CD8-positive, alpha-beta memory T cell (primary cell): ENCODE measurements at regions not wholly inside any gene's neighbourhood (a gene's known extent, or its start where the extent isn't known, plus 50 kb on each side); places are given as distances from the start of the nearest gene placed in this dataset.
"Not testable (repeated sequence)": the region's sequence is repeated elsewhere in the genome, so short reads cannot be mapped to it uniquely, and the experiment has no call there.

Source experiments
- CTCF ChIA-PET: fragments of 350-600 bp; sonication (Branson Sonifier 250); formaldehyde crosslinking; loops from one replicate; lab custom pipeline; 2021; ENCODE audit warnings: antibody characterized with exemption; lab: Charles Lee
- POLR2A ChIA-PET: fragments of 350-600 bp; sonication (Branson Sonifier 250); formaldehyde crosslinking; loops from one replicate; lab custom pipeline; 2021; ENCODE audit warnings: antibody characterized with exemption; lab: Charles Lee
- DNase-seq, 5 donors: peaks; one replicate each; pipeline versions ENCODE4 v3.0.0 to v3.0.0-alpha.2; 2020 to 2022; ENCODE audit warnings: mixed read lengths in 1 of 5
- H3K27ac ChIP-seq: one replicate; pipeline ENCODE4 v1.7.0; 2013; ENCODE audit warnings: low read depth, mild to moderate bottlenecking, low read length, moderate library complexity
- H3K27me3 ChIP-seq: 2 replicates; pipeline ENCODE4 v1.7.0; 2013; ENCODE audit warnings: low read length, mild to moderate bottlenecking; ENCODE audit not compliant: insufficient read depth, poor library complexity, severe bottlenecking
- H3K36me3 ChIP-seq: 2 replicates; pipeline ENCODE4 v1.7.0; 2013; ENCODE audit warnings: mild to moderate bottlenecking, low read length, moderate library complexity; ENCODE audit not compliant: insufficient read depth
- H3K4me1 ChIP-seq: 2 replicates; pipeline ENCODE4 v1.7.0; 2013; ENCODE audit warnings: mild to moderate bottlenecking, low read length, moderate library complexity; ENCODE audit not compliant: insufficient read depth
- H3K4me3 ChIP-seq: 2 replicates; pipeline ENCODE4 v1.7.0; 2013; ENCODE audit warnings: mild to moderate bottlenecking, low read length
- H3K9me3 ChIP-seq: 2 replicates; pipeline ENCODE4 v1.7.0; 2013; ENCODE audit warnings: mild to moderate bottlenecking, low read length
- H3K27ac Mint-ChIP-seq, 8 donors: one replicate each; pipeline ENCODE4 v1.8.0; 2020 to 2021; ENCODE audit warnings: mixed read lengths in 8 of 8, mild to moderate bottlenecking in 6 of 8, inconsistent platforms in 3 of 8, moderate library complexity in 3 of 8
- H3K27me3 Mint-ChIP-seq, 2 donors: one replicate each; pipeline ENCODE4 v1.8.0; 2020 to 2021; ENCODE audit warnings: mixed read lengths in 2 of 2, mild to moderate bottlenecking in 1 of 2, moderate library complexity in 1 of 2
- H3K36me3 Mint-ChIP-seq, 3 donors: one replicate each; pipeline ENCODE4 v1.8.0; 2020 to 2021; ENCODE audit warnings: mixed read lengths in 3 of 3, inconsistent platforms in 1 of 3, mild to moderate bottlenecking in 1 of 3
- H3K4me1 Mint-ChIP-seq, 3 donors: one replicate each; pipeline ENCODE4 v1.8.0; 2020 to 2021; ENCODE audit warnings: mixed read lengths in 3 of 3, inconsistent platforms in 1 of 3, mild to moderate bottlenecking in 1 of 3
- H3K4me3 Mint-ChIP-seq, 7 donors: one replicate each; pipeline ENCODE4 v1.8.0; 2020 to 2021; ENCODE audit warnings: mixed read lengths in 7 of 7, mild to moderate bottlenecking in 6 of 7, moderate library complexity in 4 of 7, inconsistent platforms in 2 of 7
- H3K9me3 Mint-ChIP-seq, 5 donors: one replicate each; pipeline ENCODE4 v1.8.0; 2020 to 2022; ENCODE audit warnings: mixed read lengths in 5 of 5, mild to moderate bottlenecking in 3 of 5, moderate library complexity in 2 of 5, inconsistent platforms in 1 of 5

GRCh38 chr6:114648847-114649246 is 306.0 kb upstream of the HS3ST5 start:
- Histone ChIP-seq H3K4me1 (no peaks in the 10 kb centered on the region), H3K27ac (no peak overlapping the region), H3K27me3 (no peaks in the 10 kb centered on the region), H3K4me3 (no peak overlapping the region), H3K9me3 (no peaks in the 10 kb centered on the region), H3K36me3 (no peaks in the 10 kb centered on the region)
- DNase-seq: no peak
- ChIA-PET POLR2A (no interaction called here), CTCF (no interaction called here)
- H3K27ac Mint-ChIP-seq: no peak overlapping the region
- no peak overlapping the region for H3K4me3 Mint-ChIP-seq
- H3K36me3 Mint-ChIP-seq: no peaks in the 10 kb centered on the region
- no peaks in the 10 kb centered on the region for H3K4me1 Mint-ChIP-seq
- peaks cover 0 to 4% (median 2%) of the 10 kb centered on the region in 5 donors for H3K9me3 Mint-ChIP-seq
- H3K27me3 Mint-ChIP-seq: no peaks in the 10 kb centered on the region

GRCh38 chr6:114638341-114638740 is 295.5 kb upstream of the HS3ST5 start:
- H3K27ac ChIP-seq: no peak overlapping the region
- no peak overlapping the region for H3K4me3 ChIP-seq
- no peaks in the 10 kb centered on the region for H3K36me3 ChIP-seq
- no peaks in the 10 kb centered on the region for H3K9me3 ChIP-seq
- no peak for DNase-seq
- no peaks in the 10 kb centered on the region for H3K4me1 ChIP-seq
- Mint-ChIP-seq H3K4me3 (no peak overlapping the region), H3K36me3 (no peaks in the 10 kb centered on the region), H3K27me3 (no peaks in the 10 kb centered on the region), H3K27ac (no peak overlapping the region), H3K9me3 (peaks cover 4 to 17% (median 5%) of the 10 kb centered on the region in 5 donors), H3K4me1 (no peaks in the 10 kb centered on the region)
- H3K27me3 ChIP-seq: no peaks in the 10 kb centered on the region
- CTCF ChIA-PET: no interaction called here
- POLR2A ChIA-PET: no interaction called here

- CTCF ChIA-PET: no interaction called here
- H3K27ac Mint-ChIP-seq: no peak overlapping the region
- H3K36me3 Mint-ChIP-seq: no peaks in the 10 kb centered on the region
- Histone ChIP-seq H3K27me3 (no peaks in the 10 kb centered on the region), H3K4me1 (no peaks in the 10 kb centered on the region), H3K36me3 (no peaks in the 10 kb centered on the region), H3K27ac (no peak overlapping the region), H3K4me3 (no peak overlapping the region), H3K9me3 (no peaks in the 10 kb centered on the region)
- no peak overlapping the region for H3K4me3 Mint-ChIP-seq
- DNase-seq: no peak
- POLR2A ChIA-PET: no interaction called here
- H3K9me3 Mint-ChIP-seq: peaks cover 4 to 16% (median 13%) of the 10 kb centered on the region in 5 donors
- no peaks in the 10 kb centered on the region for H3K4me1 Mint-ChIP-seq
- H3K27me3 Mint-ChIP-seq: no peaks in the 10 kb centered on the region
Observed at GRCh38 chr6:114634016-114634415, 291.2 kb upstream of the HS3ST5 start.

- H3K4me1 Mint-ChIP-seq, POLR2A ChIA-PET, H3K36me3 Mint-ChIP-seq, H3K4me3 Mint-ChIP-seq, H3K36me3 ChIP-seq, H3K4me3 ChIP-seq, H3K27me3 ChIP-seq, H3K4me1 ChIP-seq, H3K27ac ChIP-seq, DNase-seq, H3K9me3 ChIP-seq, H3K27me3 Mint-ChIP-seq, CTCF ChIA-PET, H3K27ac Mint-ChIP-seq: not testable (repeated sequence)
- H3K9me3 Mint-ChIP-seq: peaks cover 6 to 27% (median 12%) of the 10 kb centered on the region in 5 donors
Observed at GRCh38 chr6:114626226-114626625, 283.4 kb upstream of the HS3ST5 start.

- no peaks in the 10 kb centered on the region for H3K4me1 Mint-ChIP-seq
- Histone ChIP-seq H3K36me3 (no peaks in the 10 kb centered on the region), H3K27me3 (no peaks in the 10 kb centered on the region), H3K27ac (no peak overlapping the region), H3K9me3 (no peaks in the 10 kb centered on the region), H3K4me3 (no peak overlapping the region), H3K4me1 (no peaks in the 10 kb centered on the region)
- peaks cover 0 to 2% of the 10 kb centered on the region in 2 donors for H3K27me3 Mint-ChIP-seq
- no peak overlapping the region for H3K27ac Mint-ChIP-seq
- DNase-seq: no peak
- POLR2A ChIA-PET: no interaction called here
- no peak overlapping the region for H3K4me3 Mint-ChIP-seq
- peaks cover 0 to 9% (median 0%) of the 10 kb centered on the region in 5 donors for H3K9me3 Mint-ChIP-seq
- H3K36me3 Mint-ChIP-seq: no peaks in the 10 kb centered on the region
- CTCF ChIA-PET: no interaction called here
Observed at GRCh38 chr6:114619621-114620200, 276.9 kb upstream of the HS3ST5 start.

- CTCF ChIA-PET: no interaction called here
Observed at GRCh38 chr6:114611696-114612095, 268.9 kb upstream of the HS3ST5 start.

GRCh38 chr6:114608091-114608490 is 265.3 kb upstream of the HS3ST5 start:
- H3K4me3 Mint-ChIP-seq: no peak overlapping the region
- H3K4me3 ChIP-seq: no peak overlapping the region
- POLR2A ChIA-PET: no interaction called here
- H3K9me3 Mint-ChIP-seq: peaks cover 0 to 11% (median 3%) of the 10 kb centered on the region in 5 donors
- no peaks in the 10 kb centered on the region for H3K27me3 Mint-ChIP-seq
- H3K36me3 Mint-ChIP-seq: no peaks in the 10 kb centered on the region
- no peaks in the 10 kb centered on the region for H3K4me1 ChIP-seq
- H3K27ac ChIP-seq: no peak overlapping the region
- no peaks in the 10 kb centered on the region for H3K9me3 ChIP-seq
- DNase-seq: no peak
- H3K36me3 ChIP-seq: no peaks in the 10 kb centered on the region
- no peak overlapping the region for H3K27ac Mint-ChIP-seq
- CTCF ChIA-PET: no interaction called here
- H3K27me3 ChIP-seq: no peaks in the 10 kb centered on the region
- H3K4me1 Mint-ChIP-seq: no peaks in the 10 kb centered on the region

More at GRCh38 chr6:114611696-114612095, 268.9 kb upstream of the HS3ST5 start:
- no peak overlapping the region for H3K27ac Mint-ChIP-seq
- Histone ChIP-seq H3K9me3 (no peaks in the 10 kb centered on the region), H3K4me1 (no peaks in the 10 kb centered on the region), H3K36me3 (no peaks in the 10 kb centered on the region), H3K27me3 (no peaks in the 10 kb centered on the region), H3K27ac (no peak overlapping the region), H3K4me3 (no peak overlapping the region)
- POLR2A ChIA-PET: no interaction called here
- DNase-seq: no peak
- H3K36me3 Mint-ChIP-seq: no peaks in the 10 kb centered on the region
- no peaks in the 10 kb centered on the region for H3K4me1 Mint-ChIP-seq
- no peak overlapping the region for H3K4me3 Mint-ChIP-seq
- H3K9me3 Mint-ChIP-seq: peaks cover 0 to 18% (median 3%) of the 10 kb centered on the region in 5 donors
- H3K27me3 Mint-ChIP-seq: no peaks in the 10 kb centered on the region

GRCh38 chr6:114605656-114606055 is 262.8 kb upstream of the HS3ST5 start:
- Mint-ChIP-seq H3K4me1 (no peaks in the 10 kb centered on the region), H3K9me3 (peaks cover 0 to 6% (median 4%) of the 10 kb centered on the region in 5 donors), H3K27me3 (no peaks in the 10 kb centered on the region), H3K4me3 (no peak overlapping the region), H3K27ac (no peak overlapping the region), H3K36me3 (no peaks in the 10 kb centered on the region)
- POLR2A ChIA-PET: no interaction called here
- DNase-seq: no peak
- H3K36me3 ChIP-seq: no peaks in the 10 kb centered on the region
- CTCF ChIA-PET: no interaction called here
- no peak overlapping the region for H3K4me3 ChIP-seq
- H3K4me1 ChIP-seq: no peaks in the 10 kb centered on the region
- H3K27me3 ChIP-seq: no peaks in the 10 kb centered on the region
- no peaks in the 10 kb centered on the region for H3K9me3 ChIP-seq
- no peak overlapping the region for H3K27ac ChIP-seq
